NCI-H460 (cell line): ENCODE measurements at regions not wholly inside any gene's neighbourhood (a gene's known extent, or its start where the extent isn't known, plus 50 kb on each side); places are given as distances from the start of the nearest gene placed in this dataset.
"Not testable (repeated sequence)": the region's sequence is repeated elsewhere in the genome, so short reads cannot be mapped to it uniquely, and the experiment has no call there.

Experiments used
- DNase-seq: peaks from one replicate; pipeline ENCODE4 v3.0.0-alpha.2; 2016; ENCODE audit warnings: low read depth; ENCODE audit errors: extremely low read depth

- no peak for DNase-seq
Observed at GRCh38 chr18:5024741-5025140, 172.3 kb downstream of the AKAIN1 start.

- no peak for DNase-seq
Observed at GRCh38 chr18:5021558-5021957, 175.5 kb downstream of the AKAIN1 start.

GRCh38 chr18:5015213-5015612 is 181.8 kb downstream of the AKAIN1 start:
- DNase-seq, result no peak

- not testable (repeated sequence) for DNase-seq
Observed at GRCh38 chr18:5004031-5004820, 192.8 kb downstream of the AKAIN1 start.

- DNase-seq, result no peak
Observed at GRCh38 chr18:4994710-4995109, 202.3 kb downstream of the AKAIN1 start.

GRCh38 chr18:4987452-4988405 is 209.3 kb downstream of the AKAIN1 start:
- DNase-seq, result no peak

GRCh38 chr18:4986677-4987076 is 210.4 kb downstream of the AKAIN1 start:
- no peak for DNase-seq

- no peak for DNase-seq
Observed at GRCh38 chr18:4986066-4986465, 211.0 kb downstream of the AKAIN1 start.

- no peak for DNase-seq
Observed at GRCh38 chr18:4961121-4961909, 235.7 kb downstream of the AKAIN1 start.

GRCh38 chr18:4960578-4960977 is 236.5 kb downstream of the AKAIN1 start:
- DNase-seq, result no peak

- no peak for DNase-seq
Observed at GRCh38 chr18:4931209-4931608, 265.8 kb downstream of the AKAIN1 start.

- no peak for DNase-seq
Observed at GRCh38 chr18:4921548-4921947, 275.5 kb downstream of the AKAIN1 start.

GRCh38 chr18:4917509-4917908 is 279.5 kb downstream of the AKAIN1 start:
- not testable (repeated sequence) for DNase-seq

- DNase-seq, result no peak
Observed at GRCh38 chr18:4908328-4908727, 288.7 kb downstream of the AKAIN1 start.

- DNase-seq, result no peak
Observed at GRCh38 chr18:4906856-4907255, 290.2 kb downstream of the AKAIN1 start.

- no peak for DNase-seq
Observed at GRCh38 chr18:4888251-4889040, 308.6 kb downstream of the AKAIN1 start.

- DNase-seq, result no peak
Observed at GRCh38 chr18:4878480-4878879, 318.6 kb downstream of the AKAIN1 start.

GRCh38 chr18:4871197-4871596 is 325.9 kb downstream of the AKAIN1 start:
- no peak for DNase-seq

- no peak for DNase-seq
Observed at GRCh38 chr18:4870177-4870773, 326.8 kb downstream of the AKAIN1 start.

- no peak for DNase-seq
Observed at GRCh38 chr18:4869155-4869554, 327.9 kb downstream of the AKAIN1 start.
